GM23338 (cell line): ENCODE measurements at regions not wholly inside any gene's neighbourhood (a gene's known extent, or its start where the extent isn't known, plus 50 kb on each side); places are given as distances from the start of the nearest gene placed in this dataset.

Experiments used
- ATAC-seq: fragments of 200-7000 bp; cut with Tn5 transposase; 3 replicates; pipeline ENCODE4 v1.9.1; 2020
- DNase-seq: peaks from one replicate; pipeline ENCODE4 v3.0.0-alpha.2; 2015; ENCODE audit warnings: low spot score
- H2AFZ ChIP-seq: fragments of 200-600 bp; sonication (generic); 2 replicates; pipeline ENCODE4 v1.8.0; 2016; ENCODE audit warnings: antibody characterized with exemption, mild to moderate bottlenecking, moderate library complexity
- H3F3A ChIP-seq: fragments of 200-600 bp; sonication (generic); replicated peaks from 2 replicates; pipeline ENCODE4 v1.8.0; 2017; ENCODE audit warnings: antibody characterized with exemption, mixed run types, low read depth
- H3K27ac ChIP-seq: fragments of 200-600 bp; sonication (generic); 2 replicates; pipeline ENCODE4 v1.6.1; 2016; ENCODE audit warnings: low read depth
- H3K27me3 ChIP-seq: fragments of 200-600 bp; sonication (generic); 2 replicates; pipeline ENCODE4 v1.8.0; 2016; ENCODE audit warnings: mild to moderate bottlenecking, mixed run types, moderate library complexity; ENCODE audit not compliant: insufficient read depth
- H3K36me3 ChIP-seq: fragments of 200-600 bp; sonication (generic); 2 replicates; pipeline ENCODE4 v1.8.0; 2016; ENCODE audit warnings: mild to moderate bottlenecking; ENCODE audit not compliant: insufficient read depth
- H3K4me1 ChIP-seq: fragments of 200-600 bp; sonication (generic); 2 replicates; pipeline ENCODE4 v1.8.0; 2016; ENCODE audit warnings: mild to moderate bottlenecking, moderate library complexity; ENCODE audit not compliant: insufficient read depth
- H3K4me2 ChIP-seq: fragments of 200-600 bp; sonication (generic); 2 replicates; pipeline ENCODE4 v1.7.1; 2017; ENCODE audit warnings: mixed run types
- H3K4me3 ChIP-seq: fragments of 200-600 bp; sonication (generic); 2 replicates; pipeline ENCODE4 v1.6.1; 2016; ENCODE audit warnings: mixed run types
- H3K79me2 ChIP-seq: fragments of 200-600 bp; sonication (generic); replicated peaks from 2 replicates; pipeline ENCODE4 v1.8.0; 2017; ENCODE audit warnings: mild to moderate bottlenecking; ENCODE audit not compliant: insufficient read depth
- H3K9me2 ChIP-seq: fragments of 200-600 bp; sonication (generic); 2 replicates; pipeline ENCODE4 v1.8.0; 2017; ENCODE audit not compliant: insufficient read depth
- H4K20me1 ChIP-seq: fragments of 200-600 bp; sonication (generic); replicated peaks from 2 replicates; pipeline ENCODE4 v1.8.0; 2017; ENCODE audit warnings: mild to moderate bottlenecking; ENCODE audit not compliant: insufficient read depth
- H3K27ac Mint-ChIP-seq: 2 replicates; pipeline ENCODE4 v1.8.0; 2020; ENCODE audit warnings: inconsistent platforms, mild to moderate bottlenecking, moderate library complexity, mixed read lengths
- H3K27me3 Mint-ChIP-seq: 3 replicates; pipeline ENCODE4 v1.8.0; 2022; ENCODE audit warnings: low read depth, mild to moderate bottlenecking, moderate library complexity, mixed read lengths, inconsistent platforms; ENCODE audit not compliant: insufficient read depth, poor library complexity
- H3K36me3 Mint-ChIP-seq: 3 replicates; pipeline ENCODE4 v1.8.0; 2021; ENCODE audit warnings: low read depth, mild to moderate bottlenecking, inconsistent platforms, moderate library complexity, mixed read lengths
- H3K4me1 Mint-ChIP-seq: 3 replicates; pipeline ENCODE4 v1.8.0; 2020; ENCODE audit warnings: mild to moderate bottlenecking, inconsistent platforms, mixed read lengths
- H3K4me3 Mint-ChIP-seq: 3 replicates; pipeline ENCODE4 v1.8.0; 2021; ENCODE audit warnings: moderate library complexity, mild to moderate bottlenecking, inconsistent platforms, mixed read lengths
- H3K9me3 Mint-ChIP-seq: 3 replicates; pipeline ENCODE4 v1.8.0; 2020; ENCODE audit warnings: moderate library complexity, mild to moderate bottlenecking, inconsistent platforms, mixed read lengths
- CREB1 ChIP-seq: fragments of 250-450 bp; sonication (Bioruptor Pico); IDR thresholded peaks from 2 replicates; pipeline ENCODE4 v1.5.0; 2020; ENCODE audit warnings: low read depth, mild to moderate bottlenecking, moderate library complexity
- CTCF ChIP-seq, 2 experiments: fragments of 200-600 bp in 1 of 2; sonication (generic) in 1 of 2; conservative IDR thresholded peaks; 2 replicates each; pipeline versions ENCODE4 v1.5.1 to v1.6.1; 2016 to 2017; ENCODE audit warnings: antibody characterized with exemption in 2 of 2, low read depth in 2 of 2, mild to moderate bottlenecking in 2 of 2, moderate library complexity in 1 of 2
- EZH2 ChIP-seq: fragments of 200-600 bp; sonication (generic); IDR thresholded peaks from one replicate; pipeline ENCODE4 v1.8.0; 2017; ENCODE audit warnings: antibody characterized with exemption, mild to moderate bottlenecking, low read depth; ENCODE audit not compliant: unreplicated experiment
- EZH2phosphoT487 ChIP-seq: fragments of 200-600 bp; sonication (generic); IDR thresholded peaks from one replicate; pipeline ENCODE4 v1.8.1; 2018; ENCODE audit warnings: antibody characterized with exemption; ENCODE audit not compliant: unreplicated experiment
- NANOG ChIP-seq: IDR thresholded peaks from 2 replicates; pipeline ENCODE4 v1.6.1; 2016; ENCODE audit warnings: antibody characterized with exemption, borderline replicate concordance
- REST ChIP-seq: IDR thresholded peaks from one replicate; pipeline ENCODE4 v1.6.1; 2018; ENCODE audit warnings: antibody characterized with exemption; ENCODE audit not compliant: unreplicated experiment
- STAT1 ChIP-seq: IDR thresholded peaks from one replicate; pipeline ENCODE4 v1.6.1; 2016; ENCODE audit warnings: antibody characterized with exemption; ENCODE audit not compliant: unreplicated experiment
- ZNF114 ChIP-seq: fragments of 250-450 bp; sonication (Bioruptor Pico); IDR thresholded peaks from 2 replicates; pipeline ENCODE4 v1.5.0; 2020; ENCODE audit warnings: mild to moderate bottlenecking, moderate library complexity
- ZNF331 ChIP-seq: fragments of 250-450 bp; sonication (Bioruptor Pico); IDR thresholded peaks from 2 replicates; pipeline ENCODE4 v1.5.0; 2020; ENCODE audit warnings: low read depth, mild to moderate bottlenecking, moderate library complexity
- ZNF462 ChIP-seq: fragments of 250-450 bp; sonication (Bioruptor Pico); IDR thresholded peaks from 2 replicates; pipeline ENCODE4 v1.5.0; 2020; ENCODE audit warnings: mild to moderate bottlenecking, moderate library complexity

GRCh38 chr2:164030623-164031022 is 294.8 kb upstream of the FIGN start:
- no peak for DNase-seq
- no peak for TF ChIP-seq ZNF331
- H3K4me3 ChIP-seq: no peak overlapping the region
- no peaks in the 10 kb centered on the region for H3K36me3 ChIP-seq
- H4K20me1 ChIP-seq: no peaks in the 10 kb centered on the region
- peaks cover 6% of the 10 kb centered on the region; the same call in 1 of the 2 replicates for H3K9me2 ChIP-seq
- Mint-ChIP-seq H3K4me3 (no peak overlapping the region), H3K4me1 (peaks cover 11% of the 10 kb centered on the region), H3K36me3 (no peaks in the 10 kb centered on the region), H3K9me3 (no peaks in the 10 kb centered on the region), H3K27ac (no peak overlapping the region), H3K27me3 (no peaks in the 10 kb centered on the region)
- H3K4me1 ChIP-seq: peaks cover 11% of the 10 kb centered on the region; the same call in 1 of the 2 replicates
- H3K27me3 ChIP-seq: no peaks in the 10 kb centered on the region
- H3K79me2 ChIP-seq: no peaks in the 10 kb centered on the region
- H3K27ac ChIP-seq: no peak overlapping the region
- ATAC-seq: no peak
- no peak overlapping the region; the same call in 1 of the 2 replicates for H2AFZ ChIP-seq
- H3F3A ChIP-seq: no peaks in the 10 kb centered on the region
- H3K4me2 ChIP-seq: no peak overlapping the region

GRCh38 chr2:164028814-164029534 is 293.2 kb upstream of the FIGN start:
- Mint-ChIP-seq H3K27ac (no peak overlapping the region; the same call in 1 of the 2 replicates), H3K27me3 (no peaks in the 10 kb centered on the region), H3K4me3 (no peak overlapping the region), H3K4me1 (peaks cover 11% of the 10 kb centered on the region), H3K9me3 (no peaks in the 10 kb centered on the region), H3K36me3 (no peaks in the 10 kb centered on the region)
- Histone ChIP-seq H3K36me3 (no peaks in the 10 kb centered on the region; the same call in 1 of the 2 replicates), H3K27me3 (no peaks in the 10 kb centered on the region), H3F3A (no peaks in the 10 kb centered on the region), H3K9me2 (peaks cover 6% of the 10 kb centered on the region; the same call in 1 of the 2 replicates), H3K79me2 (no peaks in the 10 kb centered on the region), H3K4me1 (peaks cover 11% of the 10 kb centered on the region; the same call in 1 of the 2 replicates), H4K20me1 (no peaks in the 10 kb centered on the region), H3K4me3 (no peak overlapping the region), H3K27ac (no peak overlapping the region), H2AFZ (no peak overlapping the region), H3K4me2 (peak overlapping the region; percentile 50)
- DNase-seq (peak; percentile 13), ATAC-seq (no peak)
- TF ChIP-seq ZNF462 (CRISPR knock-in tag) (no peak), EZH2phosphoT487 (no peak), CREB1 (CRISPR knock-in tag) (no peak), REST (no peak), STAT1 (no peak), ZNF114 (CRISPR knock-in tag) (no peak), CTCF (conservative IDR thresholded peaks at IDR 0.05; ENCODE audit: low read depth in 2 of 2) (no peak), NANOG (no peak), EZH2 (no peak)
